GM19238 (cell line): ENCODE measurements at regions not wholly inside any gene's neighbourhood (a gene's known extent, or its start where the extent isn't known, plus 50 kb on each side); places are given as distances from the start of the nearest gene placed in this dataset.
A peak's percentile ranks its signal among the peaks of the same experiment; 100 is the strongest.
"Not testable (repeated sequence)": the region's sequence is repeated elsewhere in the genome, so short reads cannot be mapped to it uniquely, and the experiment has no call there.

Experiments used
- DNase-seq: peaks from one replicate; pipeline ENCODE4 v3.0.0; 2011; ENCODE audit warnings: low spot score; ENCODE audit not compliant: insufficient read length

GRCh38 chr4:143819029-143819428, 86.3 kb downstream of the GYPE start:
- no peak for DNase-seq

GRCh38 chr4:143817866-143818265, 87.5 kb downstream of the GYPE start:
- DNase-seq: not testable (repeated sequence)

GRCh38 chr4:143815375-143815774, 90.0 kb downstream of the GYPE start:
- DNase-seq: not testable (repeated sequence)

- DNase-seq: not testable (repeated sequence)
Measured at GRCh38 chr4:143813431-143814154, 91.8 kb downstream of the GYPE start.

- not testable (repeated sequence) for DNase-seq
Measured at GRCh38 chr4:143791693-143792092, 91.2 kb upstream of the FREM3 start.

- not testable (repeated sequence) for DNase-seq
Measured at GRCh38 chr4:143790425-143790824, 90.0 kb upstream of the FREM3 start.

- not testable (repeated sequence) for DNase-seq
Measured at GRCh38 chr4:143789618-143790017, 89.1 kb upstream of the FREM3 start.

- DNase-seq: no peak
Measured at GRCh38 chr4:143784567-143784966, 84.1 kb upstream of the FREM3 start.

- no peak for DNase-seq
Measured at GRCh38 chr4:143782521-143782920, 82.0 kb upstream of the FREM3 start.

GRCh38 chr4:143773998-143774895, 73.8 kb upstream of the FREM3 start:
- DNase-seq: peak; percentile 3

- no peak for DNase-seq
Measured at GRCh38 chr4:143771269-143771668, 70.8 kb upstream of the FREM3 start.

GRCh38 chr4:143768007-143768591, 67.6 kb upstream of the FREM3 start:
- no peak for DNase-seq

- no peak for DNase-seq
Measured at GRCh38 chr4:143763587-143763986, 63.1 kb upstream of the FREM3 start.

- no peak for DNase-seq
Measured at GRCh38 chr4:143762511-143762910, 62.0 kb upstream of the FREM3 start.
